Activated effector memory CD4-positive, alpha-beta T cell treated with Interleukin-2 at 50 U/mL for 16 hours (primary cell): ENCODE measurements at regions not wholly inside any gene's neighbourhood (a gene's known extent, or its start where the extent isn't known, plus 50 kb on each side); places are given as distances from the start of the nearest gene placed in this dataset.

Experiments
- DNase-seq: peaks from one replicate; pipeline ENCODE4 v3.0.0-alpha.2; 2020

DNA sequence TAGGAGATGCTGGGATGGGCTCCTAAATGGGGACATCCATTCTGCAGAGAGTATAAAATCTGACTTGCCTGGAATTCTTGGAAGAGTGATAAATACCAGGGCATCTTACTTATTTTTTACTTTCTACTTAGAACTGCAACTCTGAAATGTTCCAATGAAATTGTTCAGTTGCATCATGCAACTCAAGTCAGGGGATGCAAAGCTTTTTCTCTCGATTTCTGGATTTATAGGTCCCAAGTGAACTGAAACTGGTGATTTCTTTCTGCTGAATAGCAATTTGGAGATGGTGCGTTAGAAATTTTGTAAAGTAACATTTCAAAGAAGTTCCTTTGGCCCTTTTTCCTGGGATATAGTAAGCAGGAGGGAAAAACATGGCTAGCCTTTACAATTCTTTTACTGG is 238.4 kb upstream of the CD180 start:
- DNase-seq: no peak

DNA sequence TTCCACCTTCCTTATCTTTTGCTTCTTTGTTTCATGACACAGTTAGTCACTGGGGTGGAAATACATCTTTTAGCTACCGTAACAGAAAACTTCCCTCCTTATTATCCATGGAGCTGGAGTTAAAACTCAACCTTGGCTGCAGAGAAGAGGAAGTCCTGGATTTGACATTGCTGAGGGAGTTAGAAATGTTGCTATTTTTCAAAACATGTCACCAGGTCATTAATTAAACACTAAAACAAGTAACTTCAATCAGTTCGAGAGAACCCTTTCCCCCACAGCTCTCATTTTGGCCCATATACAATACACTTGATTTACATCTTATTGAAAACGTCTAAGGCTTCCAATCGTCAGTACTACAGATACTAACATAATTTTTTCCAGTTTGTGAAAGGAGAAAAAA is 237.9 kb upstream of the CD180 start:
- no peak for DNase-seq

DNA sequence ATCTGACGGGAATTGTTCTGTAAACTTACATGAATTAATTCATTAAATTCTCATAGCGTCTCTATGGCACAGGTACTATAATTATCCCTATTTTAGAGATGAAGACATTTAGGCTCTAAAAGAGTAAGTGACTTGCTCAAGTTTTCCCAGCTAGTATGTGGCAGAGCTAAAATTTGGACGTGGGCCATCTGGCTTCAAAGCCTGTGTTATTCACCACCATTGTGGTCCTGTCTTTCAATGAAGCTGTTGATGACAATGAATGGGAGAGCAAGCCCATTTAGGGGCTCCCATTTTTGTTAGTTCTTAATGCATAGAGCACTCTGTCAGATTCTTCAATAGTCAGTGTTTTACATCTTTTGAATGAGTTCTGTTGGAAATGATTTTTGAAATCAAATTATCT is 236.0 kb upstream of the CD180 start:
- DNase-seq: no peak

DNA sequence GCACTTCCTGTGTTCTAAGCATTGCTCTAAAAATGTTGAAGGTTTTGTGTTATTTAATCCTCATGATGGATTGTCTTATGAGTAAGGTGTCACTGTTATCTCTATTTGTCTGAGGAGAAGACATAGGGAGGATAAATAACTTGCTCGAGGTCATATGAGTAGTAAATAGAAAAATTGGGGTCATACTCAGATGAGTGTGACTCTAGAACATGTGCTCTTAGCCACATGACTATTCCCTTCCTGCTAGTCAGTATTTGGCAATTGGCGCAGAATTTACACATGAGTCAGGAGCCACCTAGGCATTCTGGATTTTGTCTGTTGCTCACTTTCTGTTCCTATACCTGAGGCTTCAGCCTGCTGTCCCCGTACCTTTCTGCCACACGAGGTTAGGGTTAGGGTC is 234.6 kb upstream of the CD180 start:
- no peak for DNase-seq

DNA sequence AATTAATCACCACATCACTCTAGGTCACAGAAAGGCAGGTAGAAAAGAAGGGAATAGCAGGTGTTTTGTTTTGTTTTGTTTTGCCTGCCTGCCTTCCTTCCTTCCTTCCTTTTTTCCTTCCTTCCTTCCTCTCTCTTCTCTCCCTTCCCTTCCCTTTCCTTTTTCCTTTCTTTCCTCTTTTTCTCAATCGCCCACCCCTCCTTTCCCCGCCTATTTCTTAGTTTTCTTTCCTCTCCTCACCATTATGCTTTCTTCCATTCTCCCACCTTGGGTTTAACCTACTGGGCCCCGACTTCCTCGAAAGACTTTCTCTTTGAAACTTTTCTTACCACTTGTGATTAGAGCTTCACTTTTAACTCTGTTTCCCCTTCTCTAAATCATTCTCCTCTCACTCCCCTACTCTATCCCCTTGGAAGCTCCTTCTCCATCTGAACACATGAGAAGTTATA is 231.3 kb upstream of the CD180 start:
- no peak for DNase-seq

DNA sequence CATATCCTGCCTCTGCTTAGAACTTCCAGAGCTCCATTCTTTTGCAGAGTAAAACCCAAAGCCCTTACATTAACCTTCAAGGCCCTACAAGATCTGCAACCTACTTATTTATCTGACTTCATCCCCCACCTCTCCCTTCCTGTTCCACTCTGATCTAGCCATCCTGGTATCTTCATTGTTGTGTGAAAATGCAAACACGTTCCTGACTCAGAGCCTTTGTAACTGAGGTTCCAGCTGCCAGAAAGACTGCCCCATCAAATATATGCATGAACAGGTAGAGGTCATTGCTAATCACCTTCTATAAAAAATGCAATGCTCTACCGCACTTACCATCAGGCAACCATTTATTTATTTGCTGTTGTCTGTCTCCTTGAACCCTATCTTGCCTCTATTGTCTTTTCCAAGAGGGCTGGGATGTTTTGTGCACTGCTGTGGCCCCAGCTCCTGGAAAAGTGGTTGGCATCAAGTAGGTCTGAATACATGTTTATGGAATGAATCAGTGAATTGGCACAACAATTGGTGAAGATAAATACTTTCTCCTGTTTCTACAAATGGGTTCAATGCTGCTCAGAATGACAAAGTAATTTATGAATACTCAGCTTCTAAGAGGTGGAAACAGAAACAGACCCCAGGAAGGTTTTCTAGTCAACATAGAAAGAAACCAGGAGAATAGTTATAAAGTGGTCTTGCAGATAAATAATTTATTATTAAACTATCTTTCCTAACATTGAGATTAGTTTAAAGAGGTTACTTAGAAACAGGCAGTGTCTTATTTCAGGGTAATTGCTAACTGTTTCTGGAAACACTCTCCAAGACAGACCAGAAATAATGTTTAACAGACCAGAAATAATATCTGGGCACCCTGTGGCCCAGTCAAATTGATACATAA is 230.6 kb upstream of the CD180 start:
- no peak for DNase-seq

DNA sequence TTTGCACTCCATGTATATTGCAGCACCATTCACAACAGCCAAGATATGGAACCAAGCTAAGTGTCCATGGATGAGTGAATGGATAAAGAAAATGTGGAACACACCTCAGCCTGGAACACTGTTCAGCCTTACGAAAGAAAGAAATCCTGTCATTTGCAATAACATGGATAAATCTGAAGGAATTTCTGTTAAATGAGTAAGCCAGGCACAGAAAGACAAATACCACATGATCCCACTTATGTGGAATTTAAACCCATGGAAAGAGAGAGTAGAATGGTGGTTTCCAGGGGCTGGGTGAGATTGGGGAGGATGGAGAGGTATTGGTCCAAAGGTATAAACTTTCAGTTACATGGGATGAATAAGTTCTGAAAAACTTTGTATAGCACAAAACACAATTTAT is 228.9 kb upstream of the CD180 start:
- no peak for DNase-seq

DNA sequence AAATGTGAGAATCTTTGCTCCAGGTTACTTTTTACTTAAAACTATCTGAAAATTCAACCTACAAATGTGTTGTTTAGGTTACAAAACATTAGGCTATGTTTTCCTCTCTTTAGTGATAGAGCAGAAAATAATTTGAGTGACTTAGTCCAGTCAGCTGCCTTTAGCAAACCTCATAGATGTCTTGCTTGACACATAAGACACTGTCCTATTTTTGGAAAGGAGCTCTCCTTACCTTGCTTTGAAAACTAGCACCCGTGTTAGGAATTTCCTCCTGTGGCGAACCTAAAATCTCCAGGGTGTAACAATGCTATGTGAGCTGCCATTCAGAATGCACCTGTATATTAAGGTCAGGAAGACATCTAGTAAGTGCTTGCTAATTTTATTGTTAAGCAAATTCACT is 221.2 kb upstream of the CD180 start:
- no peak for DNase-seq

DNA sequence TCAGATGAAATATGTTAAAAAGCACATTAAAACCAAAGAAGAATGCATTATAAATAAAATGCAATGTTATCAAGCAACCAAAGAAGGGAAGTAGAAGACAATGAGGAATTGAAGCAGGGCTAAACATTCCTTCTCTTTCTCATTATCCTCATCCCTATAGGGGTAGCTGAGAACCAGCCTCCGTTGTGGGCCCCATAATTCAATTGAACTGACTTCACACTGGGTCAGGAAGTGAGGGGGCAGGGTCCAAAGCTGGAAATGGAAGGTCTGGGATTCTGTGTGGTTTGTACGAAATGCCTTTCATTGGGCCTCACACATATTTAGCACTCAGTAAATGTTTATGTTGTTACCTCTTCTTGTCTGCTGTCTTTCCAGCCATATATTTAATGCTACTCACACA is 220.4 kb upstream of the CD180 start:
- DNase-seq: no peak

DNA sequence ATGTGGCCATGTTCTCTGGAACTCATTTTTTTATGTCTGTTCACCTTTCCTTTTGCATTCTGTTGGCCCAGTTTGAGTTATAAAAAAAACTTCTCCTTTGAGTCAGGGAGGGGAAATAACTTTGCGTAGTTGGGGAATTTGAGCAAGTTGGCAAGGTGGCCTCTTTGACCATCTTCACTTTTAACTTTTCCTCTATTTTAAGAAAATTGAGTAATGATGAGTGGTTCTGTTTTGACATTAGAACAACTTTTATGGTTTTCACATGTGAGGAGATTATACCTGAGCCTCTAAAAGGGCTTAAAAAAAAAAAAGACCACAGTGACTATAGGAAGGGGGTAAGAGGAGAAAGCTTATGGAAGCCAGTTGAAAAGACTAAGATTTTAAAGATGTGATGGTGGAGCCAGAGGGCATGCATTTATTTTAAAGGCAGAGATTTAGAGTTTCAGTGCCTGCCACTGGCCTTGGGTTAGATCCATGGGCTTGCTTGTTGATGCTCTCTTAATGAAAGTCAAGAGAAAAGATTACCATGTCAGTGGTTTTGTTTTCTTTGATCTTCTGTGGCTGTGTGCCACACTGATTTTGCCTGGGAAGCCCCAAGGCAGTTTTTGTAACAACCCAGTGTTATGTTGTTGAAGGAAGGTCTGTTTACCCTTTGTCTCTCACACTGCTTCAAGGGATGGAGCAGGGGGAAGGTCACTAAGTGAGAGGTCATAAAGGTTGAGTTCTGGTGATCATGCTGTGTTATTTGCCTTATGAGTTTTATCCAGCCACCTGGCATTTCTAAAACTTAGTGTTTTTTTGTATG is 219.7 kb upstream of the CD180 start:
- no peak for DNase-seq

DNA sequence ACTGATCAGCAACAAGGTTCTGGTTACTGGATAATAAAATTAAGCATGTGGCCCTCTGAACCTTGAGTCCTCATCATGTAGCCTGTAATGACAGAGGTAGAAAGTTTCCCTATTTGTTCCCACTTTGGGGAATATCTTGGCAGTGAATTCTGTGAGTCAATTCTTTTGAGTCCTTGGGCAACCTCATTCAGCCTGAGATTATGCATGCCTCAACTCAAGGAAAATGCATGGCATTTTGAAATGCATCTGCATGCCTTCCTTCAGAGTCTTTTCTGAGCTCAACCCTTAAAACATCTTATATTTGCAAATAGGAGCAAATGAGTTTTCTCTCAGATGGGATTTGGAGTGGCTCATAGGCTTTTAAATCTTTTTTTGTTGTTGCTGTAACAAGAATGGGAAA is 218.1 kb upstream of the CD180 start:
- no peak for DNase-seq

DNA sequence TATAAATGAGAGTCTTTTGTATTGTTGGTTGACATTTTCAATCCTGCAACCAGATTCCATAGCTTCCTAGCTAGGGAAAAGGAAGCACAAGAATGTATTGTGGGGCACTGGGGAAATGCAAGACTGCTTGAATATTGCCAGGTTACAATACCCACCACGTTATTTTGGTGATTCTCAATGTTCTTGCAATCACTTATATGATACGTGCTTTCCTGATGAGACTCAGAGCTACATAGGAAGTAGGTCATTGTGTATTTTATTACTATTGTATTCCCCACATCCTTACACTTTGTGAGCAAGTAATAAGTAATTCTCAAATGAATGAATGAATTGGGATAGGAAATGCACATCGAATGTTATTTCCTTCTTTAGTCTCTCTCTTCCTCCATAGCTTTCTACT is 217.1 kb upstream of the CD180 start:
- DNase-seq: no peak

DNA sequence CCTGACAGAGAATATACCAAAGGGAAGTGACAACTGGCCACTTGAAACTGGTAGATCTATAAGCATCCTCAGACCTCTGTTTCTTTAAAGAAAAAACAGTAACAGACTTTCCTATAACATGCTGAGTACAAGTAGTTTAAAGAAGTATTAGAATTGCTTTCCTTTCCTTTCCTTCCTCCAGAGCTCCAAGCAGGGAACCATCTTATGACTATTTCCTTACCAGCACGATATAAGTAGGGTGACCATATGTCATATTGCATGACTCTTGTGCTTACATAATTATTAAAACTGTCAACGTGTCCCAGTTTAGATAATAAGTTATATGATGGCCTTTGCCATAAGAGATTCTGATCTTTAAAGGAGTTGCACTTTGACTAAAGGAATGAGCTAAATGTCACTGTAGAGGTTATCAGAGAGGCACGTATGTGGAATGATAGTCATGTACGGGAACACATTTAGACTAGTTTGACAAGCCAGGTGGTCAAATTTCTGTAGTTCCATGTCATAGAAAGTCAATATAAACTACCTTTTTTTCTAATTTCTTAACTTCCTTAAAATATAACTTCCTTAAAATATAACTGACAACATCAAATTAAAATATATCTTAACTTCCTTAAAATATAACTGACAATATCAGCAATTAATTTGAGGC is 212.7 kb upstream of the CD180 start:
- DNase-seq: no peak

DNA sequence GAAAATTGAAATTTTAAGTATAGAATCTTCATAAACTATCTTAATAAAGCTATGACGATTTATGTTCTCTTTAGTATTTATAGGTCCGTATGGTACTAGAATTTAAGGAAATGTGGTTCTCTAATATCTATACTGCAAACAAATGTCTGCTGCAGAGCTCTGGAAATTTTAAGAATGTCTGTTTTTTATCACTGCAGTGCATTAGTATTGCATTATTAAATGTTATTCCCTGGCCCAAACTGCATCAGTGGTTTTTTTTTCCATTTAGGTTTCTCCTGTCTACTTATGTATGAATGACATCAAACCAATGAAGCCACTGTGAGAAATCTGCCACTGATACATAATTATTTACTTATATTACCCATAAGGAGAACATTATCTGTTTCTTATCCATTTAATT is 211.4 kb upstream of the CD180 start:
- no peak for DNase-seq

DNA sequence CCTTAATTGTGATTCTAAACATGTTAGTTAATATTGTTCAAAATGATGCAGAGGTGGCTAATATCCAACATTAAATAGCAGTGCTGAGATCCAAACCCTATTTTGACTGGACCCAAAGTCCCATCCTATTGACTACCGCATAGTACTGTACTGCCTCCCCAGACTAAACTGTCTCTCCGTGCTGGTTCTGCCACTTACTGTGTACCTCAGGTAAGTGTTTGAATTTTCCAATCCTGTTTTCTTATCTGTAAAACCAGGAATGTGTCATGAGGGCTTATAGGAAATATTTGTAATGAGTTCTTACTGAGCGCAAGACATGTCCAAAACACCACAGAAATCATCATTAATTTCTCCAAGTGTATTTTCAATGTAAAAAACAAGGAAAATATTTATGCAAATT is 209.2 kb upstream of the CD180 start:
- DNase-seq: no peak

DNA sequence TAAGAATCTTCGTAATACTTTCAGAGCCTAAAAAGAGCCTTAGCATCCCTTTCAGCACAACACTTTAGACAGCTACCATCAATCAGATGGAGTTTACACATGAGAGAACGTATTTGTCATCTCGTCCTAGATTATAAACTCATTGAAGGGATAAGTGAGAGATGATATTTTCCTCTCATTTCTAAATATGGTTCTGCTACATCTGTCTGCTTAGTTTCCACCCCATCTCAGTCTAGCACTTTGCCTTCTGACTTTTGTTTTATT is 208.4 kb upstream of the CD180 start:
- DNase-seq: no peak

DNA sequence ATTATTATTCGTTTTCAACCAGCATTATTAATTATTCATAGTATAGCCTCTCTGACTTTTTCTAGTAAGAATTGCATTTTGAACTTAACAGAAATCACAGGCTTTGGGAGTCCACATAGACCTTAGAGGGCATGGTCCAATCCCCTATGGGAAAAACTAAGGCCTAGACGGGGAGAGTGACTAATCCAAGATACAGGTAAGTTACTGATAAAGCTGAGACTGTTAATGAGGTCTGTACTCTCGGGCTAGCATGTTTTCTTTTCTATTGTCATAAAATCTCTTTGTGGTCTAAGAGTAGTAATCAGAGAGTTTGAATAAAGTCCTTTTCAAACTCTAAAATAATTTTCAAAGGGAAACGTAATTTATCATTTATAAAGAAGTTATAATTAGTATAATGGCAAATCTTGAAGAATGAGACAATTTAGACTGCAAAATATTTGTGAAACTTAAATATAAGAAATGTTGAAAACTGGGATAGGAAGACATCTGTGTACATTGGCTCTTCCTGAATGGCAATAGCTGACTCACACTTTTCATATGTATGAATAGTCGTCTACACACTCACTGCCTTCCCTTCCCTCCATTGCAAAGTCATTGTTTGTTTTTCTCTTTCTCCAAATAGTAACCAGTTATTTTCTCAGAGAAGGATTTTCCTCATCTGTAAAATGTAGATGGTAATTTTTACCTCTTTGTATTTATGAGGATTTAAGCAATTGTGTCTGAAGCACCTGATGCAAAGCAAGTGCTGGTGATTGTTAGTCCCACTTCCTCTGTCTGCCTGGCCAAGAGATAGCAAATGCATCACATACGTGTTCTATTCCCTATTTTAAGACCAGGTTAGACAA is 207.9 kb upstream of the CD180 start:
- DNase-seq: no peak

DNA sequence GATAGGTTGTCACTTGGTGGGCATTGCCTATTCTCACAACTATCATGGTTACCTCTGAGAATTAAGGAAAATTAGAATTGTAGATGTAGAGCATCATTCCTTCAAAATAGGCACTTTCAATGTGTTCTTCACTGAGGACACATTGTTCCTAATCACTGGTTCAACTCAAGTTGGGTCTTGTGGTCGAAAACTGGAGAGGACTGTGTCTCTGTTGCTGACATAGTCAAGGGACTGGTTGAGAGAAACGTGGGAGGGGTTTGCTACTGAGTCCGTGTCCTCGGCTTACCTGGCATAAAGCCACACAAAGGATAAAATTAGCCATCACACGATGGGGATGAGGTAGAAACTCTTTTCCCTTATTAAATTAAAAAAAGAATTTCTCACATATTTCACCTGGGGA is 205.9 kb upstream of the CD180 start:
- no peak for DNase-seq

DNA sequence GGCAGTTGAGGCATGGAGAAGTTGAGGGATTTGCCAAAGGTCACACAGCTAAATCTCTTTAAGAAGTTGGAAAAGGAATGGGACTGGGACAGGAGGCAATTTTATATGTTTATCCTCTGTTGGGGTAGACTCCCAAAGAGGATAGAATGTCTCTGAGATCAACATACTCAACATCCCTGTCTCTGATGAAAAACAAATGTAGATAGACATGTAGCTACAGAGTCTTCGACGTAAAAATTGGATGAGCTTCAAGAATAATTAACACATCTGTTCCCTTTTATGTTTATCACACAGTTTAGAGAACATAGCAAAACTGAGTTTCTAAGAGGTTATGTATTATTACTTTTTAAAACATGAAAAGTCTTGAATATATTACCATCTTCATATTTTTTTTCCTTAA is 204.6 kb upstream of the CD180 start:
- DNase-seq: no peak

DNA sequence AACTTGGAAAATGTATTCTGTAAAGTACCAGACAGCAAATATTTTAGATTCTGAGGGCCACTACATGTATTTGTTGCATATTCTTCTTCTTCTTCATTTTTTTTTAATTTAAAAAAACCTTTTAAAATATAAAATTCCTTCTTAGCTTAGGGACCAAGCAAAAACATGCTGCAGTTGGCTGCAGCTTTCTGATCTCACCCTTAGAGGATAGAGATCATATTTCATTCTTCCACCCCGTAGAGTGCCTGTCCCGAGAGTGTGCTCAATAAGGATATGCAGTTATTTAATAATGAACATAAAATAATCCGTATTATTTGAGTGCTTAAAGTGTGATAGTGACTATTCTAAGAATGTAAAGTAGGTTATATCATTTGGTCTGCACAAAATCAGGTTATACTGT is 204.2 kb upstream of the CD180 start:
- no peak for DNase-seq

DNA sequence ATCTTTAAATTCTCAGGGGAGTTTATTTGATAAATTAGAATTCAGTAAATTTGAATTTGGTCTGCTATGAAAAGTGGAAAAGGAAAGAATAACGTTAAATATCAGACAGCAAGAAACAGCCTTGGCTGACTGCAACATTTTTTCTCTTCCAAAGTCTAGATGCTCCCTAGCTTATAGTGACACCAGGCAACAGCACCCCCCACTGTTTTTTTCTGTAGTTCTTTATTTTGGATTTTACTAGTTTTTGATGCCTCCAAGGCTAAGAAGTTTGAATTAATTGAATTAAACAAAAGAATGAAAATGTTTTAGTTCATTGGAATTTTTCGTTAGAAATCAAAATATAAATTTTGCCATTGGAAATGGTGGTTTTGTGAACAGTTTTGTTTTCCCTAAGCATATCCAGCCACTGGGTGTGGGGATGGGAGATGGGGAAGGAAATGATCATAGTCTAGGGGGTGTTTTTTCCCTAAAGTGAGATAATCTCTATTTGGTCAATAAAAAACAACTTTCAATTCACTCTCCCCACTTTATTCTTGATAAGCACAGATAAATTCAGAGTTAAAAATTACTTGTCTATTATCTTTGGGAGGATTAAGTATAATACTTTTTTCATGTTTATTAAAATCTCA is 199.3 kb upstream of the CD180 start:
- DNase-seq: no peak

DNA sequence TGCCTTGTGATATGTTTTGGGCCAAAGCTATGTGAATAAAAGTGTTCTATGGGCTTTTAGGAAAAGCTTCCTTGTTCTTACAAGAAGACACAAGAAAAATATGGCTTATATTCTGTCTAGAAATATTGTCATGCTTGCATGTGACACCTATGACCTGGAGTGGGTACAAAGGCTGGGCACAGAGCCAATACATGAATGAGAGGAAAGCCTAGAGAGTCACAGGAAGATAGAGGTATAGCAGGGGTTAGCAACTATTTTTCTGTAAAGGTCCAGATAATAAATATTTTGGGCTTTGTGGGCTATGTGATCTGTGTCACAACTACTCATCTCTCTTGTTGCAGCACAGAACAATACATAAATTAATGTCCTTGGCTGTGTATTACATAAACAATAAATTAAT is 196.6 kb upstream of the CD180 start:
- no peak for DNase-seq

DNA sequence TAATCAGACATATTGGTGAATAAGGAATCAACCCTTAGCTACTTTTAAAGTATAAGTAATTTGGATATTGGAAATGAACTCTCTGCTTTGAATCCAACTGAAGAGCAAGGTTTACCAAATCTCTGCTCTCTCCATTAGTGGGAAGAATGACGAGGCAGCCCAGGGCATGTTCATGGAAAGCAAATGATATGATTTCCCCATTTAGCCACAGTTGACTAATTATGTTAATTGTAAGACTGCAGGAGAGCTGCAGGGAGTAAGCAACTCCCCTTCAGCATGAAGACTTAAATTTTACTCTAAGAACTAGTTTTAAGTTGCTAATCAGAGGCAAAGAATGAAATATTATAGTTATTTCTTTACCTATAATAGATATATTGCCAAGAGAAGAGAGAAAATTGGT is 194.3 kb upstream of the CD180 start:
- DNase-seq: no peak
